Fibroblast of peridontal ligament (primary cell): ENCODE measurements at regions not wholly inside any gene's neighbourhood (a gene's known extent, or its start where the extent isn't known, plus 50 kb on each side); places are given as distances from the start of the nearest gene placed in this dataset.
"Not testable (repeated sequence)": the region's sequence is repeated elsewhere in the genome, so short reads cannot be mapped to it uniquely, and the experiment has no call there.

Experiments
- DNase-seq: peaks from one replicate; pipeline ENCODE4 v3.0.0-alpha.2; 2010; ENCODE audit errors: extremely low read depth

DNA sequence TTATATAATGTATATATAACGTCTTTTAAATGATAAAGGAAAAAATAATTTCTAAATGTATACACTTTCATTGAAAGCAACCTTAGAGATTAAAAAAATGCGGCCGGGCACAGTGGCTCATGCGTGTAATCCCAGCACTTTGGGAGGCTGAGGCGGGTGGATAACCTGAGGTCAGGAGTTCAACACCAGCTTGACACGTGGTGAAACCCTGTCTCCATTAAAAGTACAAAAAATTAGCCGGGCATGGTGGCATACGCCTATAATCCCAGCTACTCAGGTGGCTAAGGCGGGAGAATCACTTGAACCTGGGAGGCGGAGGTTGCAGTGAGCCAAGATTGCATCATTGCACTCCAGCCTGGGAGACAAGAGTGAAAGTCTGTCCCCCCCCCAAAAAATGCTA lies 303.7 kb upstream of the ZC3H15 start:
- not testable (repeated sequence) for DNase-seq

DNA sequence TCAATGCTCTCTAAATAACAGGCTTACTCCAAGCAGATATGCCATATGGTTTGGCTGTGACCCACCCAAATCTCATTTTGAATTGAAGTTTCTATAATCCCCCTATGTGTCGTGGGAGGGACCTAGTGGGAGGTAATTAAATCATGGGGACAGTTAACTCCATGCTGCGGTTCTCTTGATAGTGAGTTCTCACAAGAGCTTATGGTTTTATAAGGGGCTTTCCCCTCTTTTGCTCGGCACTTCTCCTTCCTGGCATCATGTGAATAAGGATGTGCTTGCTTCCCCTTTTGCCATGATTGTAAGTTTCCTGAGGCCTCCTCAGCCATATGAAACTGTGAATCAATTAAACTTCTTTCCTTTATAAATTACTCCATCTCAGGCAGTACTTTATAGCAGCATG lies 302.7 kb upstream of the ZC3H15 start:
- no peak for DNase-seq

DNA sequence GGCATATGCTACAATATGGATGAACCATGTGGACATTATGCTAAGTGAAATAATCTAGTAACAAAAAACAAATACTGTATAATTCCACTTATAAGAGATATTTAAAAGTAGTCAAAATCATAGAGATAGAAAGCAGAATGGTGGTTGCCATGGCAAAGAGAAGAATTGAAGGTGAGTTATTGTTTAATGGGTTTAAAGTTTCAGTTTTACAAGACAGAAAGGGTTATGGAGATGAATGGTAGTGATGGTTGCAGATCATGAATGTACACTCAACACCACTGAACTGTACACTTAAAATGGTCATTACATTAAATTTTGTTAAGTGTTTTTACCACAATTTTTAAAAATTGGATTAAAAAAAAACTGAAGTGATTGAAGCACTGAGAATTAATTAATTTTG lies 298.2 kb upstream of the ZC3H15 start:
- DNase-seq = no peak

DNA sequence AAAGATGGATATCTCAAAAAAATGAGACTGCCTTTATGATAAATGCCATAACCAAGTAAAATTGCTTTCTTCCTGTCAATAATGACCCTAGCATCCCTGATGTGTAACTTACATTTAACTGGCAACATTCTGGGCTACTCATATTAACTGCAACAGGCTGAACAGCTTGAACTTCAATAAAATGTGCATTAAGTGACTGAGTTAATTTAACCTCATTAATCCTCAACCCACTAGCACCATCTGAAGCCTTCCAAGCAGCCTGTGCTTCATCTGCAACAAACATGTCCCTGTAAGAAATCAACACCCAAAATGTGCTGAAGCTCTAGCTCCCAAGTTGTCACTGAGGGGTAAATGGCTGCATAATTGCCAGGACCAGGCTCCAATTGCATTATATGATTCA lies 296.2 kb upstream of the ZC3H15 start:
- no peak for DNase-seq

DNA sequence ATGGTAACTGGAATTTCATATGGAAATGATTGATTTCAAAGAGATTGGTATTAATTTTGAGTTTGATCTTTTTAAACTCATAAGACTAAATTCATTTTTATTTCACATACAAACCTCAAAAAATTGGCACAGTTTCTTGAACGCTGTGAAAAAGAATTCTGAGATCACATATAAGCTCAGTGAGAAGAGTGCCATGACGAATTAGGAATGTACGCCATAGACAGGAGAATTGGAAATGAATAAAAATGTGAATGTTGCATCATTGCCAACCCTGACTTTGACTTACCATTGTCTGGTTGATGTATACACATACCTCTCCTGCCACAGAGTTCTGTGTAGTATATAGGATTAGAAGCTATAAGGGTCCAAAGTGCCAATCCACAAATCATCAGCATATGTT lies 290.4 kb upstream of the ZC3H15 start:
- DNase-seq = no peak

DNA sequence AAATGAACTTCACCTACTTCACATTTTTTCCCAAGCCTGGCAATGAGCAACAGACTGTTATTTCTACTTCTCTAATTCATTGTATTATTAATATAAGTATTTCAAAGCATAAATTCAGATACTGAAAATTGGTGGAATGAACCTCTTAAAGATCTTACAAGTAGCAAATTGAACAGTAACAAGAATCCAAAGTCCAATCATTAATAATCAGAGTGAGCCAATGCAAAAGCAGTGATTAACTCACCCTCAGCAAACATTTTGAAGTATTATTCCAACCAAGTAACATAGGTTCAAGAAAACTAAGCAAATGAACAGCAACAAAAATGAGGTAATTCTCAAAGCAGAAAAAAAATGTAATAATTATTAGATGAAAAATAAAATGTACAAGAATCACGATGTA lies 288.1 kb upstream of the ZC3H15 start:
- no peak for DNase-seq

DNA sequence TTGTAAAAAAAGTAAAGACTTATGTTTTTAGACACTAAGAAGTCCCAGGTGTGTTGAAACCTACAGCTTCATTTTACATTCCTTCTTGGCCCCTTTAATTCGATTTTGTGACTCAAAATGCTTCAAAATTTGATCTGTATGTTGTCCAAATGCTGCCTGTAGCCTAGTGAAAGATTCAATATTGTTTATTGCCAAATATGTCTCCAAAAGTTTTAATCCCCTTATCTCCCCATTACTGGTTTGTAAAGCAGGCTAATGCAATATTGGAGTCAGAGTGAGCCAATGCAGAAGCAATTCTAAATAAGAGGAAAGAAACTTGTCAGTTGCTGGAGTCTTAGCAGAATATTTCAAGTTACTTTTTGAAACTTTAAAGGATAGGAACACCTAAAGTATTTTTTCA lies 287.0 kb upstream of the ZC3H15 start:
- DNase-seq = no peak

DNA sequence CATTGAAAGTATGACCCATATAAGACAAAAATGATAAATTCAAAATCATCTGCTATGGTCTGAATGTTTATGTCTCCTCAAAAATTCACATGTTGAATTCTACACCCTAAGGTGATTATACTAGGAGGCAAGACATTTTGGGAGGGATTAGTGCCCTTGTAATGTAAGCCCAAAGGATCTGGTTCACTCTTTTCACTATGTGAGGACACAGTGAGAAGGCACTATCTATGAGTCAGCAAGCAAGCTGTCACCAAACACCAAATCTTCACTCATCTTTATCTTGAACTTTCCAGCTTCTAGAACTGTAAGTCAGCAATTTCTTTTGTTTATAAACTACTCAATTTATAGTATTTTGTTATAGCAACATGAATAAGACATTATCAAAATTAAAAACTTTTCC lies 284.7 kb upstream of the ZC3H15 start:
- DNase-seq = no peak

DNA sequence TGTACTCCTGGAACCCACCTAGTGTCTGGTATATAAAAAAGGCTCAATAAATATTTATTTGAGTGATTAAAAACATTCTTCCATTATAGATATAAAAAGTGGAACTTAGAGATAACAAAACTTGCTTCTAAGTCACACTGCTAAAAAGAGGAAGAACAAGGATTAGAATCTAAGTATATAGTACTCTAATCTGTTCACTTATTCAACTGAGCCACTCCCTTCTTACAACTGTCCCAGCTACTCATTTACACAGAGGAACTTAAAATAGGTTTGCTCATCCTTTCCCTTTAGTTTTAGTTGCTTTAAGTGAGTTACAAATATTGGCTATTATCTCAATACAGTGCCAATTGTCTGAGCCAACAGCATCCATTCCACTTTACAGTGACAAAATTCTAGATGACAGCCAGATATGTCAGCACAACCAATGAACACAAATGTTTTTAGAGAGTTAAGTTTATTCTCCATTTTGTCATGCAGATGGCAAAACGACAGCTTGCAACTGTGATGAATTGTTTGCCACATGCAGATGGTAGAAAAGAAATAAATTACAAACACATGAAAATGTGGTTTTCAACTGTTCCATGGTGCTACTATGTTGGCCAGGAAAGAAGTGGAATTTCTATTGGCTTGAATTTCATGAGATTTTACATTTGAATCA lies 280.7 kb upstream of the ZC3H15 start:
- peak; percentile 18 for DNase-seq

DNA sequence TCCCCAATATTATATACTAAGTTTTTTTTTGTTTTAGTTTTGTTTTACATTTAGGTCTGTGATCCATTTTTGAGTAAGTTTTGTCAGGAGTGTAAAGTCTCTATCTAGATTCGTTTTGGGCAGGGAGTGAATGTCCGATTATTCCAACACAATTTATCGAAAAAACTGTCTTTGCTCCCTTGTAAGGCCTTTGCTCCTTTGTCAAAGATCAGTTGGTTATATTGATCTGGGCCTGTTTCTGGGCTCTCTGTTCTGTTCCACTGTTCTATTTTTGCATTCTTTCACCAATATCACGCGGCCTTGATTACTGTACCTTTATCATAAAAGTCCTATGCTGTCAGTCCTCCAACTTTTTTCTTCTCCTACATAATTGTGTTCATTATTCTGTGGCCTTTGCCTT lies 276.5 kb upstream of the ZC3H15 start:
- DNase-seq = no peak

DNA sequence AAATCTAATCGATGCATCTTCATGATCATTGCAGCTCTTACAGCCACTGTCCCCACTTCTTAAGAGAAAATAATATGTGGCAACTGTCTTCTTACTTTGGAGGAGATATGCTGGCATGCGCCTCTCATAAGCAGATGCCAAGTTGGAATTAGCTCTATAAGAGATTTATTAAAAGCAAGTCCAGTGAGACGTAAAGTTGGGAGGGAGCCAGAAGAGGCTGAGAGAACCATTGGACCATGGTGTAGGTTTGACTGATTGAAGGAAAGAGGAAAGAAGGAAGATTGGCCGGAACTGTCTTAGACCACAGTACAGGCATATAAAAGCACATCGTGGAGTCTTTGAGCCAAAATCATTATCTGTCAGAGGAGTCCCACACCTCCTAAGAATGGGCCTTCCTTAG lies 265.7 kb upstream of the ZC3H15 start:
- no peak for DNase-seq

DNA sequence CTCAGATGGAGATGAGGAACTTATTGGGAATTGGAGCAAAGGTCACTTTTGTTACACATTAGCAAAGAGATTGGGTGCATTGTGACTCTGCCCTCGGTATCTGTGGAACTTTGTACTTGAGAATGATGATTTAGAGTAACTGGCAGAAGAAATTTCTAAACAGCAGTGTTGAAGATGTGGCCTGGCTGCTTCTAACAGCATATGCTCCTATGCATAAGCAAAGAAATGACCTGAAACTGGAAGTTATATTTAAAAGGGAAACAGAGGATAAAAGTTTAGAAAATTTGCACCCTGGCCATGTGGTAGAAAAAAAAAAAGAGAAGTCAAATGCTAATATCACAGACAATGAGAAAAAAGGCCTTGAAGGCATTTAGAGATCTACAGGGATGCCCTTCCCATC lies 256.8 kb upstream of the ZC3H15 start:
- DNase-seq = no peak

DNA sequence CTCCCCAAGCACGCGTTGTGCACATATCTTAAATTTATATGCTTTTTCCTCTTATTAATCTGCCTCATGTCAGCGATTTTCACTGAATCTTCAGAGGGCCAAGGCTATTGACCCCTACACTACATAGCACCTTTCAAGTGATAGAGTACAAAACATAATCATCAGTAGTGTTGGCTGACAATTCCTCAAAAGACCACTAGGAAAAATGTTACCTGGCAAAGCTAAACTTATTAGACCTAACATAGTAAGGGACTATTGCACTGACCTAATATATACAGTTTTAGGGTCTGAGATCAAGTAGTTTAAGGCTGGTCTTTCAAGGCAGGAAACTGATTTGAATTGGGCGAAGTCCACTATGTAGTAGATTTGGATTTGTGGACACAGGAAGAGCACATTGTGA lies 244.2 kb upstream of the ZC3H15 start:
- no peak for DNase-seq

DNA sequence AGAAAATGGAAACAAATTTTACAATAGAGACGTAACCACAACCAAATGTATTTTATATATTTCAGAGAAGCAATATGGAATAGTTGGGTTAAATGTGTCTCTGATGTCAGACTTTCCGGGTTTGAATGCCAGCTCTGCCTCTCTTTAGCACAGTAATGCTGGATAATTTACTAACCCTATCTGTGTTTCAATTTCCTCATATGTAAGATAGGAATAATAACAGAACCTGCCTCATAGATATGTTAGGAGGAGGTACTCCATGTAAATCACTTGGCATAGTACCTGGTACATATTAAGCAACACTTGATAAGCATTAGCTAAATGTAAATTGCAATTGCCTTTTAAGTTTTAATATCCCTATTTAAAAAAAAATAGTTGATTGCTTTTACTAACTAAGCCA lies 231.3 kb upstream of the ZC3H15 start:
- no peak for DNase-seq

DNA sequence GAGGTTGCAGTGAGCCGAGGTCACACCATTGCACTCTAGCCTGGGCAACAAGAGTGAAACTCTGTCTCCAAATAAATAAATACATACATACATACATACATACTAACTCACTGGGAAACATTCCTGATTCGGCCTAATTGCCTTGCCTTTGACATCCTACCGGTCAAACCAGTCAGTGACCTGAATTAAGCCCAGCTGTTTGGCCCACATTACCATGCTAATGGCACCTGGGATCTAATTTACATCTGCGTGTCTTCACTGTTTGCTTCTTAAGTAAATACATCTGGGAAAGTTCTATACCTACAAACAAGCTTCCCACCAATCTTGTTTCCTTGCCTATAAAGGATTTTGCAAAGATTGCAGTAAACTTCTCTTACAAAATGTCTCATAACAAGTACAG lies 230.2 kb upstream of the ZC3H15 start:
- no peak for DNase-seq

DNA sequence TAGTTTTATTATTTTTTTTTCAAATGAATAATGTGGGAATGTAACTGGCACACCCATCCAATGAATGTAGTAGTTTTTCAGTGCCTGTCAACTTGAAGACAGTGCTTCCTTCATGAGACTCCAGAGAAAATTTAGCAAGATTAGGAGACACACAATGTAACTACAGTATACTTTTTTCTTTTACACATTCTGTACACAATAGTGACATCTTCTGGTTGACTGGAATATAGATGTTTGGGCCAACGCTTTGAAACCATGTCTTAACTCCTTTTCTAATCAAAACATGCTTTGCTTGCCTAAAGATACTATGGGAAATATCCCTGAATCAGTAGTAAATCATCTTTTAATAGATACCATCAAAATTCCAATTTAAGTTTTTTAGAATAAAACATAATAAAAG lies 229.5 kb upstream of the ZC3H15 start:
- DNase-seq = peak; percentile 76

DNA sequence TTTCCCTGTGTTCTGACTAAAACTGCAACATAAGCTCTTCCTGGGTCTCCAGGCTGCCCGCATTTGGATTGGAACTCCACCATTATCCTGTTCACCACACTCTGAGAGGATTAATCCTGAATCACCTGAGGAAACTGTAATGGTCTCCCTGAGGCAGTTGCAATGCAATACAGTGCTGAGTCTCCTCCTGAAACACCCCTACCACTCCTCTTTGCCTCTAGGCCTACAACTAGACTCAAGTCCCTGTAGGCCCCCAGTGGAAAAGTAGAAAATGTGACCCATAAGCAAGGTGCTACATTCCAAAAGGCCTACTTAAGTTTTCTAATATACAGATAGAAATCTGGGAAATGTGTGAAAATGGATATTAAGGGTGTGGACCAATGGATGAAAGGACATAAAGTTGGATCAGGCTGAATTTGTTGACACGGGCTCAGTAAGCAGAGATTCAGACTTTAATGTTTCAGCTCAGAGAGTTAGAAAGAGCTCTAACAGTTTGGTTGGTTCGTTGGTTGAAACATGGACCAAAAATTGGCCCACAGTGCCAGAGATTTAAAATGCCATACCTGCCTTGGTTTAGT lies 222.3 kb upstream of the ZC3H15 start:
- DNase-seq = no peak

DNA sequence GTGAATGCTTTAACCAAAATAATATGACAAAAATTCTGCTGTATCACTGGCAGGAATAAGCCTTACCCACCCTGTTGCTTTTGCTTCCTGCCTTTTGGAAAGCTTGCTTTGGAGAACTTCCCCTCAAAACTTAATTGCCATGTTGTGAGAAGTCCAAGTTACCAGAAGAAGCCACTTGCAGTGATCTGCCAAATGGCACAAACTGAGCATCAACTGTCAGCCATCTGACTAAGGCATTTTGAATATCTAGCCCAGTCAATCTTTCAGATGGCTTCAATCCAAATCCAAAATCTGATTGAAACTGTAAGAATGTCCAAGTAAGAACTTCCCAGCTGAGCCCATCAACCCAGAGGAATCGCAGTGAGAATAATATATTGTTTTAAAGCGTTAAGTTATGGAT lies 216.5 kb upstream of the ZC3H15 start:
- DNase-seq = no peak

DNA sequence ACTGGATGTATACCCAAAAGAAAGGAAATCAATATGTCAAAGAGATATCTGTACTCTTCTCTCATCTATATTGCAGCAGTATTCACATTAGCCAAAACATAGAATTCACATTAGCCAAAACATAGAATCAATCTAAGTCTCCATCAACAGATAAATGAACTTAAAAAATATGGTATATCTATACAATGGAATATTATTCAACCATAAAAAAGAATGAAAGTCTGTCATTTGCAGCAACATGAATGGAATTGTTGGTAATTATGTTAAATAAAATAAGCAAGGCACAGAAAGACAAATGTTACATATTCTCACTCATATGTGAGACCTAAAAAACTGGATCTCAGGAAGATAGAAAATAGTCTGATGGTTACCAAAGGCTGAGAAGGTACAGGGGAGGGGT lies 212.1 kb upstream of the ZC3H15 start:
- DNase-seq = no peak

DNA sequence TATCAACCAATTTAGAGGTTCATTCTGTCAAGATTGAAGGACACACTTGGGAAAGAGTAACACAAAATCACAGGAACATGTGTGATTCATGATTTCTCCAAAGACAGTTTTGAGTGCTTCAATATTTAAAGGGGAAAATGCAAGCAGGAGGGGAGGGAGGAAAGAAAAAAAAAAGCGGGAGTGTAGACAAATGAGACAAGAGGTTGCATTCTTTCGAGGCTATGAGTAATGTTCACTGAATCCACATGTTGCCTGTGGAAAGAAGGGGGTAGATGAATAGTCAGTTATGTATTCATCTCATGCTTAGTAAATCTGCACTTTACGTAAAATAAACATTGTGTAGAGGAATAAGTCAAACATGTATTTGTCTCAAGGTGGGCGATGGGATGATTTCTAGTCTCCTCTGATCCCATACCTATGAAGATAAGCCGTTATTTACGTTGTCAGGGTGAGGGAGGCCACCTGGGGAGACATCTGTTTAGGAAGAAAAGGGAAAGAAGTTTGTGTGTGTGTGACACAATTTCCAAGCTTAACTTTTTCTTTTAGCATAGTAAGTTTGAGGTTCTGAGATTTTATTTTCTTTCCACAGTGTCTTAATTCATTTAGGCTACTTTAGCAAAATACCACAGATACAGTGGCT lies 211.0 kb upstream of the ZC3H15 start:
- peak; percentile 61 for DNase-seq

DNA sequence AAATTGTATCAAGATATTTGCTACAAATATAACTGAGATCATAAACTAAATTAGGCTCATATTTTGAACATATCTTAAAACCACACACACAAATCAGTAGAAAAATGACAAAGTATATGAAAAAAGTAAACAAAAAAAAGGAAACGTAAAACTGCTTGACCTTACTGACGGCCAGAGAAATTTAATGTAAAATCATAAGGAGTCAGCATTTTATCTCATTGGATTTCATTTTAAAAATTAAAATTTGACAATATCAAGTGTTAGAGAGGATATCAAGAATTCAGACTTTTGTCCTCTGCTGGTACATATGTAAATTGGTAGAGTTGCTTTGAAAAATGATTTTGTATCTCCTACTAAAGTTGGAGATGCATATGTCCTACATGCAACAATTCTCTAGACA lies 209.2 kb upstream of the ZC3H15 start:
- no peak for DNase-seq

DNA sequence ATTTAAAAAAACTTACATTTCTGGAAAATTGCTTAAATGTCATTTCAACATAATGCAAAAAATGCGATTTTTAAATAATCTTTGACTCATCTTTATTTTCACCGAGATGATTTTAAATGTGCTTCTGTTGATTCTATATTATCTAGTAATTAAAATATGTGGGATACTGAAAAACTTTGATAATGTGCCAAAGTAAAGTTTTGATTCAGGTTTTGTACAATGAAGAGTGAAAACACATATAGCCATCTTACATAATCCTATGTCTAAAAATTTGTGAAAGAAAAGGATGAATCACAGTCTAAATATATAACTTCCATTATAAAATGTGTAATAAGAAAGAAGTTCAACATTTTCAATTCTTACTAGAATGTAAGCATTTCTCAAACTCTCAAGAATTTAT lies 204.3 kb upstream of the ZC3H15 start:
- peak; percentile 7 for DNase-seq

DNA sequence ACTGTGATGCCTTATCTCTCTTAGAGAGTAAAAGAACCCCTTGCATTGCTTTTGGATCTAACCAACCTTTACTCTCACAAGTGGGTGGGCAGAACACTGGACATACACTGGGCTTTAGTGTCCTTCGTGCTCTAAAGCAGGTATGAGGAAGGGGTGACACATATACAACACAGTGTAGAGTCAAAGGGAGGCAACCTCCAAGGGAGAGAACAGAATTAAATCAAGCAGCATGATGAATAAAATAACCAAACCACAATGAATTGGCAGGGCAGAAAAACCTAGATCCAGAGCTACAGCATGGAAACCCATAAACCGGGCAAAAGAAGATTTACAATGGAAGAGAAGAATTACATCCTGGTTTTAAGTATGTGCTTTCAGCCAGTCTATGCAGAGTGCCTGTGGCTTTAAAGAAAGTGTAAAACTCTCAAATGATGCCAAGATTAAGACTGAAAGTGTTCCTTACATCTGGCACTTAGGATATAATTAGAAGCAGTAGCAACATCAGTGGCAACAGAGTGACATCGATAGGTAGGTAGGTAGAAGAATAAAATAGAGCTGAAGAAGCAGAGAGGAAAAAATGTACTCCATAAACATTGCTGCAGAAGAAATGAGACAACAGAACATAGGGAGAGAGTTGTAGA lies 191.7 kb upstream of the ZC3H15 start:
- DNase-seq = no peak
